ENCODE measurements at regions not wholly inside any gene's neighbourhood (a gene's known extent, or its start where the extent isn't known, plus 50 kb on each side); places are given as distances from the start of the nearest gene placed in this dataset.

DNA sequence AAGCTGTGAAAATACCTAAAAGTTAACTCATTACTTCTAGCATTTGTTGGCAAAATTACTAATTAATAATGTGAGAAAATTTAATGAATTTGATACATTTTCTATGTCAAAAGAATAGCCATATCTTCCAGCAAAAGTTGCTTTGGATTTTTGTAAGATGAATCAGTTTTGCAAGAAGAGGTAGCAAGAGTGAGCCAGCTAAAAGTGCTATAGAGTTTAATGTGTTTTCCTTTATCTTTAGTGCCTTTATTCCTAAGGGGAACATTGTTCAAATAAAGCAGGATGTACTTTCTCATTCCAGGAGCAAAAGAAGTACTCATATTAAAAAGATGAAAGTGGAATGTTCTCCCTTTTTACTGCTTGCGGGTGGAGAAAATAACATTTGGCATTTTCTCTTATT is 622.2 kb downstream of the ANXA1 start:
- DNase-seq (no peak), ATAC-seq (no peak)
- Mint-ChIP-seq H3K36me3 (no peaks in the 10 kb centered on the region), H3K9me3 (ENCODE audit: low read depth) (peaks cover 3% of the 10 kb centered on the region), H3K4me1 (no peaks in the 10 kb centered on the region), H3K27me3 (no peaks in the 10 kb centered on the region), H3K4me3 (no peak overlapping the region), H3K27ac (no peak overlapping the region)
- CTCF ChIA-PET, result no interaction called here

DNA sequence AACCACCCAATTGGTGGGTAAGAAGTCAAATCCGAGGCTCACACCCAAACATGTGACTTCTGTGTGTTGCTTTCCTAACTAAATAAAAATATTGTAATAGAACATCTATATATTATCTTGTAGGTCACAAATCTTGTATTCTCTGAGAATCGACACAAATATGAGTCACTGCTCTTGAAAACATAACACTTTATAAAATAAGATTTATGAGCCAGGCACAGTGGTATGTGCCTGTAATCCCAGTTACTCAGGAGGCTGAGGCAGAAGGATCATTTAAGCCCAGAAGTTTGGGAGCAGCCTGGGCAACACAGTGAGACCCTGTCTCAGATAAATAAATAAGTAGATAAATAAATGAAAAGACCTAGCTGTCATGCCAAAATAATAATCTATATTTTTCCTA is 624.1 kb downstream of the ANXA1 start:
- Mint-ChIP-seq H3K36me3 (no peaks in the 10 kb centered on the region), H3K9me3 (ENCODE audit: low read depth) (peaks cover 2% of the 10 kb centered on the region), H3K27me3 (no peaks in the 10 kb centered on the region), H3K4me3 (no peak overlapping the region), H3K4me1 (no peaks in the 10 kb centered on the region), H3K27ac (no peak overlapping the region)
- no peak for DNase-seq
- CTCF ChIA-PET, result no interaction called here
- no peak for ATAC-seq

DNA sequence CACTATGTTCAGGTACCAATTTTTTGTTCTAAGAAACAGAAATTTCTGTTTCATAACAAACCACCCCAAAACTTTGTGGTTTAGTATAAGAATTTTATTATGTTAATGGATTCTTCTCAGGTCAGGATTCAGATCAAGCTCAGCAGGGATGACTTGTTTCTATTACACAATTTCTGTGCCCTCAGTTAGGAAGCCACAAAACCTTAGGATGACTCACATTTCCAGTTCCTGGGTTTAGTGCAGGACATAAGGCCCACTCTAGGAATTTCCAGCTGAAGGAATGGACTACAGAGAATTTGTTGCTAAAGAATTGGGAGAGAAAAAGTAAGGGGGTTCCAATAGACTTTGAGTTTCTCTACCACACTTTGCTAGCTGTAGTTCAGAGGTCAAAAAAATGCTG is 629.3 kb downstream of the ANXA1 start:
- no peak overlapping the region for H3K4me3 Mint-ChIP-seq
- DNase-seq (no peak), ATAC-seq (no peak)
- CTCF ChIA-PET, result no interaction called here
- H3K4me1 Mint-ChIP-seq, result no peaks in the 10 kb centered on the region
- no peaks in the 10 kb centered on the region for H3K36me3 Mint-ChIP-seq
- peaks cover 2% of the 10 kb centered on the region for H3K9me3 Mint-ChIP-seq (ENCODE audit: low read depth)
- H3K27me3 Mint-ChIP-seq, result no peaks in the 10 kb centered on the region
- no peak overlapping the region for H3K27ac Mint-ChIP-seq

DNA sequence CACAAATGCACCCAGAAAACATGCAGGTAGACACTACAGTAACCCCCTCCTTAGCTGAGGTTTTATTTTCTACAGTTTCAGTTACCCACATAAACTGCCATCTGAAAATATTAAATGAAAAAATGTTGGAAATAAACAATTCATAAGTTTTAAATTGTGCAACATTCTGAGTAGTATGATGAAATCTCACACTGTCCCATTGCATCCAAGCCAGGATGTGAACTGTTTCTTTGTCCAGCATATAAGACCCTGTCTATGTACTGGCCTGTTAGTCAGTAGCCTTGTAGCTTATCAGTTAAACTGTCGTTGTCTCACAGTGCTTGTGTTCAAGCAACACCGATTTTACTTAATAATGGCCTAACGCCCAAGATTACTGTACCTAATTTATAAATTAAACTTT is 630.5 kb downstream of the ANXA1 start:
- CTCF ChIA-PET, result no interaction called here
- H3K4me1 Mint-ChIP-seq, result no peaks in the 10 kb centered on the region
- H3K27ac Mint-ChIP-seq, result no peak overlapping the region
- H3K4me3 Mint-ChIP-seq, result no peak overlapping the region
- no peak for DNase-seq
- ATAC-seq, result no peak
- H3K27me3 Mint-ChIP-seq, result no peaks in the 10 kb centered on the region
- no peaks in the 10 kb centered on the region for H3K36me3 Mint-ChIP-seq
- H3K9me3 Mint-ChIP-seq (ENCODE audit: low read depth), result peaks cover 2% of the 10 kb centered on the region

DNA sequence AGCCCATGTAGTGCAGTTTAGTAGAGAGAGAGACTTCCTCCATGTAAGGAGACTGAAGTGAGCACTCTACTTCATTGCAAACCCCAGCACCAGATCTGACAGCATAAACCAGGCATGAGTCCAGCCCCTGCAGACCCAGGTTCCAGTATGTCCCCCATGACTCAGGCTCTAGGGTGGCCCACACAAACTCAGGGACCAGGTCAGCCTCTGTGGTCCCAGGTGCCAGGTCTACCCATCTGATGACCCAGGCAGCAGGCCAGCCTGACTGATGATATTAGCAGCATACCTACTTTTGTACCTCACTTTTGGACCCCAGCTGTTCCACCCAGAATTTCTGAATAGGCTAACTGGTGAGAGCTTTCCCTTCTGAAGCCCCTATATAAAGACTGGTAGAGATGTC is 647.8 kb downstream of the ANXA1 start:
- H3K9me3 Mint-ChIP-seq (ENCODE audit: low read depth), result peaks cover 5% of the 10 kb centered on the region
- no peaks in the 10 kb centered on the region for H3K27me3 Mint-ChIP-seq
- CTCF ChIA-PET, result no interaction called here
- no peak overlapping the region for H3K27ac Mint-ChIP-seq
- DNase-seq (no peak), ATAC-seq (no peak)
- H3K4me1 Mint-ChIP-seq, result no peaks in the 10 kb centered on the region
- H3K36me3 Mint-ChIP-seq, result no peaks in the 10 kb centered on the region
- no peak overlapping the region for H3K4me3 Mint-ChIP-seq

DNA sequence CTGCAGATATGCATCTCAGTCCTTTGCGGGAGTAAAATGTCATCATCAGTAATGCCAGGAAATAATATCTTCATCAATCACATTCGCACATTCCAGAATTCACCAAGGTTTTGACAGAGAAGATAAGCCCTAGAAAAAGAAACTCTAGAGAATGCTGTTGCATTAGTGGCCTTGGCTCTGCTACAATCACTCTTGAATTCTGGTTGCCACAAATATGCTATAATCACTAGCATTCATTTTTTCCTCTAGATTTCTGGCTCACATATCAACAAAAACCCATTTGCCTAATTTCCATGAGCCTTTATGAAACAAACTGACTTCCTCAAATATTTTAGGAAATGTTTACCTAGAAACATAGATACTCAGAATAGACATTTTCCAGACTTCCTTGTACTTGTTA is 653.4 kb downstream of the ANXA1 start:
- Mint-ChIP-seq H3K9me3 (ENCODE audit: low read depth) (no peaks in the 10 kb centered on the region), H3K27ac (no peak overlapping the region), H3K4me1 (no peaks in the 10 kb centered on the region), H3K36me3 (no peaks in the 10 kb centered on the region), H3K27me3 (no peaks in the 10 kb centered on the region), H3K4me3 (no peak overlapping the region)
- DNase-seq (no peak), ATAC-seq (no peak)
- CTCF ChIA-PET, result no interaction called here

DNA sequence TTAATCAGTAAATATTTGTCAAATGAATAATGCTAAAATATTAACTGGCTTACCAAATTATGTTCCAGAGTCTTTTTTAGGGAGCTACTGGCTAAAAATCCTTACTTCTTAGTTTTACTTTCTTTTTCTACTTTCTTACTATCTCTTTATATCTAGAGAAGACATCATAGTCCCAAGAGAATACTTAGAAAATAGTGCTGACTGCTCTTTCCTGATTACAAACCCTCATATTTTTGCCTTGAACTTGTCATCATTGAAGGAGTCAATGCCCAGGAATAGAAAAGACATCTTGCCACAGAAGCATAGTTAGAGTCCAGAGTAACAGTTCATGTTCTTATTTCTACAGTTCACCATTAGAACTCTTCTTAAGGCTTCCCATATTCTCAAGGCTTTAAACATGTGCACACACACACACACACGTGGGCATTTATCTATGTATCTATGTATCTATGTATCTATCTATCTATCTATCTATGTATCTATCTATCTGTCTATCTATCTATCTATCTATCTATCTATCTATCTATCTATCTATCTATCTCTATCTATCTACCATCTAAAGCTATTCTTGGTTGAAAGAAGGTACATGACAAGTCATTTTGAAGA is 654.3 kb downstream of the ANXA1 start:
- no peak for ATAC-seq
- Mint-ChIP-seq H3K27ac (no peak overlapping the region), H3K36me3 (no peaks in the 10 kb centered on the region), H3K9me3 (ENCODE audit: low read depth) (no peaks in the 10 kb centered on the region), H3K4me3 (no peak overlapping the region), H3K4me1 (no peaks in the 10 kb centered on the region), H3K27me3 (no peaks in the 10 kb centered on the region)
- CTCF ChIA-PET, result no interaction called here
- no peak for DNase-seq

DNA sequence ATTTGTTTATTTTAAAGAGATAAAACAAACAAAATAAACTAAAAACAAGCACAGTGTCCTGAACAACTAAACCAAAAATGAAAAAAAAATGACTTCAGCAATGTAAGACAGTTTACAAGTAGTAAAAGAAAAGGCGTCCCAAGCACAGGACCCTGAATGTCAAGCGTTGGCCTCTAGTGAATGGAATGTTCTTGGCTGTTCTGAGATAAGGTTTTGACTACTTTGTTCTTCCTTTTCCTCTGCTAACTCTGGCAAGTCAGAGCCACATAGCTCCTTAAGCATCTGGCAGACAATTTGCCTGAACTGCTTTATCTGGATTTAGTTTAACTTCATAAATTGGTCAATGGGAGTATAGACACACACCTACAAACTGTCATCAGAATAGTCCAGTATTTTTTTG is 655.2 kb downstream of the ANXA1 start:
- Mint-ChIP-seq H3K4me3 (no peak overlapping the region), H3K27ac (no peak overlapping the region), H3K9me3 (ENCODE audit: low read depth) (no peaks in the 10 kb centered on the region), H3K4me1 (no peaks in the 10 kb centered on the region), H3K27me3 (no peaks in the 10 kb centered on the region), H3K36me3 (no peaks in the 10 kb centered on the region)
- ATAC-seq, result no peak
- CTCF ChIA-PET, result no interaction called here
- no peak for DNase-seq

DNA sequence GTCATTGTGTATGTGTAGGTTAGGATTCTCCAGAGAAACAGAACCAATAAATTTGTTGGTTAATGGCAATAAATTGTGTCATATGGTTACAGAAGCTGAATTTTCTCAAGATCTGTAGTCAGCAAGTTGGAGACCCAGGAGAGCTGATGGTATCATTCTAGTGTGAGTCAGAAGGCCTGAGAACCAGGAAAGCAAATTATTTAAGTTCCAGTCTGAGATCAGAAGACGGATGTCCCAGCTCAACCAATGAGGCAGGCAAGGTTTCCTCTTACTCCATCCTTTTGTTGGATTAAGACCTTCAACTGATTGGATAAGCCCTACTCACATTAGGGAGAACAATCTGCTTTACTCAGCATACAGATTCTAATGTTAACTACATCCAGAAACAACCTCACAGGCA is 656.3 kb downstream of the ANXA1 start:
- Mint-ChIP-seq H3K27ac (no peak overlapping the region), H3K9me3 (ENCODE audit: low read depth) (no peaks in the 10 kb centered on the region), H3K36me3 (no peaks in the 10 kb centered on the region), H3K27me3 (no peaks in the 10 kb centered on the region), H3K4me1 (no peaks in the 10 kb centered on the region), H3K4me3 (no peak overlapping the region)
- DNase-seq (no peak), ATAC-seq (no peak)
- CTCF ChIA-PET, result no interaction called here

DNA sequence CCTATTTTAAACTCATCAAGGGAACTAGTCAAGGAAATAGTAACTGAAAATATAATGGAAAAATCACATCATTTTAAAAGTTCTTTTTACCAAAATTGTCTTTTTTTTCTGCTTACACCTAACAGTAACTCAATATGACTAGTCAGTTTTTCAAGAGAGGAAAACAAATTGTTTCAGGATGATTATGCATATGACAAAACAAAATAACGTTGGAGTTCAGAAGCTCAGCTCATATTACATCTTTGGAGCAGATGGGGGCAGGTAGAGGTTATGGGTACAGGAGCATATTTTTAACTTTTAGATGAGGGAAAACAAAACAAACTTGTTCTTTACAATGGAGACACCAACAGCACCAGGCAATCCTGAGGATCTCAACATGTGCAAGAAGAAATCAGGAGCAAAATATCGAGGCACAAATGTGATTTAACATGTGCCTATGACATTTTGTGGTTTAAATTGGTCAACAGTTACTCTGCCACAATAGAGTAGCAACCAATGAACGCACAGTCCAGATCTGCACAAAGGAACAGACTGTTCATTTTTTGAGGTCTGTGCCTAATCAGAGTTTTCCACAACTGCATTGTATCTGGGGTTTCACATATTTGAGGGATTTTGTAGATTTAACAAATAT is 659.0 kb downstream of the ANXA1 start:
- H3K4me1 Mint-ChIP-seq, result no peaks in the 10 kb centered on the region
- no peak overlapping the region for H3K4me3 Mint-ChIP-seq
- no peaks in the 10 kb centered on the region for H3K36me3 Mint-ChIP-seq
- H3K27me3 Mint-ChIP-seq, result no peaks in the 10 kb centered on the region
- H3K9me3 Mint-ChIP-seq (ENCODE audit: low read depth), result no peaks in the 10 kb centered on the region
- no peak for ATAC-seq
- H3K27ac Mint-ChIP-seq, result no peak overlapping the region
- CTCF ChIA-PET, result no interaction called here
- no peak for DNase-seq

DNA sequence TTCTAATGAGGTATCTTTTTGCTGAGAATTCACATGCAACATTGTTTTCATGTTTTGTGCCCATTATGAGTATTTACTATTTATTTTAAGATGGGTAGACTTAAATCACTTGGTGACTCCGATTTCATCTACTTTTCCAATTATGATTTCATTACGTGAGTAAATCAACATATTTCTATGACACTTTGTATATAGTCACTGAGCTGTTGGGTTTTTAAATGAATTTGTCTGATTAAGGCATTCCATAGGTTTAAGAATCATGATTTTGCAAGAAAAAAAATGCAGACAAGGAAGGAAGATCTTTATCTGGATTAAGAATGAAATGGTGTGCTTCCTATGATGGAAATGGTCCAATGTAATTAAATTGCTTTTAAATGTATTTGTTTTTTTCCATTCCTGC is 661.9 kb downstream of the ANXA1 start:
- H3K4me3 Mint-ChIP-seq, result no peak overlapping the region
- H3K27ac Mint-ChIP-seq, result no peak overlapping the region
- no peaks in the 10 kb centered on the region for H3K9me3 Mint-ChIP-seq (ENCODE audit: low read depth)
- DNase-seq (no peak), ATAC-seq (no peak)
- H3K27me3 Mint-ChIP-seq, result no peaks in the 10 kb centered on the region
- H3K36me3 Mint-ChIP-seq, result no peaks in the 10 kb centered on the region
- no peaks in the 10 kb centered on the region for H3K4me1 Mint-ChIP-seq
- CTCF ChIA-PET, result no interaction called here

DNA sequence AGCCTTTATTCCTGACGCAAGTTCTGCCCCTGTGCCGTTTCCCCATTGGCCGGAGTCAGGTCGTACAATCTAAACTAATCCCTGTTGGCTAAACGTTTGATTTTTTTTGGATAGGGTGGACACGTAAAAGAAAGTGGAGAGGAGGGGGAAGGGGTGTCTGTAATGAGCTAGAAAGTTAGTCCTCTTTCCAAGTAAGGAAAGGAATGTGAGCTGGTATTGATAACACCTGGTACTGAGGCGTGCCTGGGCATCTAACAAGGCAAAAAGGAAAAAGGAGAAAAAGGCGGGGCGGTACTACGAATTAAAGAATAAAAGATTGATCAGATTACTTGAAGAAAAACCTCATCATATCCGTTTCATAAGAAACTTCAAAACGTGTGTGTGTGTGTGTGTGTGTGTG is 665.2 kb downstream of the ANXA1 start:
- CTCF ChIA-PET, result no interaction called here
- DNase-seq, result no peak

DNA sequence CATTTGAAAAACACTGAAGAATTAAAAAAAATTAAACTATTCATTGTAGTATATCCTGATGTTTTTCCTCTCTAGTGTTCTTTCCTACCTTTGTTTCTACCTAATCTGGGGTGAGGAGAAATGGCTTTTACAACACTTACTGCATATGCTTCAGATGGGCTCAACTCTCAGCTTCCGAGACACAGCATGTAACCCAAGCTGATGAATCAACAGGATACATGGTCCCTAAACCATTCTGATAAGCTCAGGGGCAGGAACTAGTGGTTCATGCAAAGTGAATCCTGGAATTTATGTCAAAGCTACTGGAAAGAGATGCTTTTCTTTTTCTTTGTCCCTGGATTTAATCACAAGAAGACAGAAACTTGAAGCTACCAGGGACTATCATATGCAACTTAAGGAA is 672.5 kb upstream of the RORB start:
- H3K27me3 Mint-ChIP-seq, result no peaks in the 10 kb centered on the region
- CTCF ChIA-PET, result no interaction called here
- no peaks in the 10 kb centered on the region for H3K36me3 Mint-ChIP-seq
- H3K27ac Mint-ChIP-seq, result no peak overlapping the region
- no peak for DNase-seq
- H3K9me3 Mint-ChIP-seq (ENCODE audit: low read depth), result no peaks in the 10 kb centered on the region
- no peak overlapping the region for H3K4me3 Mint-ChIP-seq
- no peaks in the 10 kb centered on the region for H3K4me1 Mint-ChIP-seq
- no peak for ATAC-seq

More for the DNA sequence above, 665.2 kb downstream of the ANXA1 start:
- Mint-ChIP-seq H3K4me1 (no peaks in the 10 kb centered on the region), H3K4me3 (no peak overlapping the region), H3K9me3 (ENCODE audit: low read depth) (no peaks in the 10 kb centered on the region), H3K36me3 (no peaks in the 10 kb centered on the region), H3K27me3 (no peaks in the 10 kb centered on the region), H3K27ac (no peak overlapping the region)
- ATAC-seq, result no peak

DNA sequence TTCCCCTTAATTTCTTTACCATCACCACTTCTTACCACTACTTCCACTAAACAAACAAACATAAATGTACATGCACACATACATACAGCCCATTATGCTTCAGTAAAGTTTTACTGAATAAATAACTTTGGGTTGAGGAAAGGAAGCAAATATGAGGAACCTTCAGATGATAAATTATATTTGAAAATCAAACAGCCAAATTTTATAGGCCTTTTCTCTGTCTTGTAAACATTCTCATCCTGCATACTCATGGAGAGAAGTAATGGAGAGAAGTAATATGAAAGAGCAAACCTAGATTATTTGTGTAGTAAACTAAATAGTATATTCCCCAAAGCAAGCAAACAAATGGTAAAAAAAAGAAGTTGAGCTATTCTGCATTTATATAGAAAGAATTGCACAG is 658.3 kb upstream of the RORB start:
- no peak for ATAC-seq

DNA sequence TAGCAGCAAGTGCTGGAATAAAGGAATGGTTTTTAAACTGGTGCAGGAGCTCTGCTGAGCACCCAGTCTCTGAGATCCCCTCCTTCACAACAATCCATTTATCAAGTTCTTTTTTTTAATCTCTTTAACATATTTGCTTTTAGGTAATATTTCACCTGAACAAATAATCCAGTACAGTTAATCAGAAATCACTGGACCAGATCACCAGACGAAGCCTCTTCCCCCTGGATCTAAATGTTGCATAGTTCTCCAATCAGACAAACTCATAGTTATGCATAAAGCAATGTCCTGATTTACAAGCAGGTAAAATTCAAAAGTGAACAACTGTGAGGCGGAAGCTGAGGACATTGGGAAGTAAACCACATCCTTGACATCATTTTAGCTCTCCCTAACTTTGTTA is 657.7 kb upstream of the RORB start:
- Mint-ChIP-seq H3K27me3 (no peaks in the 10 kb centered on the region), H3K4me3 (no peak overlapping the region), H3K4me1 (no peaks in the 10 kb centered on the region), H3K36me3 (no peaks in the 10 kb centered on the region), H3K9me3 (ENCODE audit: low read depth) (no peaks in the 10 kb centered on the region), H3K27ac (no peak overlapping the region)
- CTCF ChIA-PET, result no interaction called here
- ATAC-seq (no peak), DNase-seq (no peak)

More for the DNA sequence above, 658.3 kb upstream of the RORB start:
- DNase-seq, result no peak
- CTCF ChIA-PET, result no interaction called here
- Mint-ChIP-seq H3K9me3 (ENCODE audit: low read depth) (no peaks in the 10 kb centered on the region), H3K4me3 (no peak overlapping the region), H3K27ac (no peak overlapping the region), H3K36me3 (no peaks in the 10 kb centered on the region), H3K27me3 (no peaks in the 10 kb centered on the region), H3K4me1 (no peaks in the 10 kb centered on the region)
